A673 (cell line): ENCODE measurements at regions not wholly inside any gene's neighbourhood (a gene's known extent, or its start where the extent isn't known, plus 50 kb on each side); places are given as distances from the start of the nearest gene placed in this dataset.

ENCODE experiments used
- BruUV-seq: library from RNA; stranded (reverse); fragments of 400-500 nt; replicated peaks from 2 replicates; lab custom pipeline; 2021; lab: Mats Ljungman, UMichigan
- CTCF ChIA-PET: fragments of 300-600 bp; sonication (Branson Sonifier 250); formaldehyde crosslinking; loops from one replicate; lab custom pipeline; 2022; ENCODE audit warnings: antibody characterized with exemption; lab: Charles Lee
- POLR2A ChIA-PET: fragments of 300-600 bp; sonication (Branson Sonifier 250); formaldehyde crosslinking; loops from one replicate; lab custom pipeline; 2022; ENCODE audit warnings: antibody characterized with exemption; ENCODE audit not compliant: low non-redundant PET; lab: Charles Lee
- DNase-seq: peaks from one replicate; pipeline ENCODE4 v3.0.0-alpha.2; 2015; ENCODE audit warnings: low spot score
- H3K27ac ChIP-seq: fragments of 200-600 bp; sonication (generic); 2 replicates; pipeline ENCODE4 v1.5.1; 2016; ENCODE audit warnings: mixed run types, low read depth, mild to moderate bottlenecking, mixed read lengths, antibody characterized with exemption, low read length; ENCODE audit not compliant: poor library complexity, severe bottlenecking
- H3K27me3 ChIP-seq: fragments of 200-600 bp; sonication (generic); replicated peaks from 2 replicates; pipeline ENCODE4 v1.6.1; 2017; ENCODE audit warnings: mixed run types, low read depth, mild to moderate bottlenecking, mixed read lengths, antibody characterized with exemption, low read length; ENCODE audit not compliant: insufficient read depth, poor library complexity
- H3K36me3 ChIP-seq: fragments of 200-600 bp; sonication (generic); 2 replicates; pipeline ENCODE4 v1.6.1; 2016; ENCODE audit warnings: mixed run types, mild to moderate bottlenecking, mixed read lengths, antibody characterized with exemption, low read length; ENCODE audit not compliant: insufficient read depth, poor library complexity, severe bottlenecking
- H3K4me1 ChIP-seq: fragments of 200-600 bp; sonication (generic); 2 replicates; pipeline ENCODE4 v1.6.1; 2017; ENCODE audit warnings: mixed run types, mild to moderate bottlenecking, mixed read lengths, antibody characterized with exemption, low read length; ENCODE audit not compliant: insufficient read depth, poor library complexity, severe bottlenecking
- H3K4me3 ChIP-seq: fragments of 200-600 bp; sonication (generic); 2 replicates; pipeline ENCODE4 v1.5.1; 2016; ENCODE audit warnings: low read depth, mixed run types, mild to moderate bottlenecking, mixed read lengths, low read length; ENCODE audit not compliant: poor library complexity, severe bottlenecking
- H3K9me3 ChIP-seq: fragments of 200-600 bp; sonication (generic); 2 replicates; pipeline ENCODE4 v1.6.1; 2016; ENCODE audit warnings: mixed run types, low read depth, mild to moderate bottlenecking, mixed read lengths, antibody characterized with exemption, low read length; ENCODE audit not compliant: poor library complexity, severe bottlenecking
- CTCF ChIP-seq: fragments of 300-800, 200-600 bp; sonication (generic); conservative IDR thresholded peaks from 2 replicates; pipeline ENCODE4 v1.5.1; 2017; ENCODE audit warnings: low read depth, mild to moderate bottlenecking, antibody characterized with exemption, low read length, moderate library complexity, mixed read lengths
- EZH2 ChIP-seq: fragments of 200-600 bp; sonication (generic); IDR thresholded peaks from 2 replicates; pipeline ENCODE4 v1.6.1; 2017; ENCODE audit warnings: borderline replicate concordance, low read depth, mild to moderate bottlenecking, mixed read lengths, antibody characterized with exemption, low read length; ENCODE audit not compliant: poor library complexity, severe bottlenecking
- intact Hi-C: fragments of 100-400 bp; cut with micrococcal nuclease; formaldehyde crosslinking; loops from one replicate; pipeline ENCODE4 v1.10.0; 2022; ENCODE audit not compliant: unreplicated experiment

- peaks cover 4% of the 10 kb centered on the region for H3K27me3 ChIP-seq
- no peaks in the 10 kb centered on the region for H3K36me3 ChIP-seq
- no peak for DNase-seq
- H3K27ac ChIP-seq = no peak overlapping the region
- H3K4me1 ChIP-seq = no peaks in the 10 kb centered on the region
- ChIA-PET CTCF (no interaction called here), POLR2A (no interaction called here)
- intact Hi-C loops = no loop called here
- BruUV-seq = no TSS peak
- H3K9me3 ChIP-seq = no peaks in the 10 kb centered on the region
- no peak overlapping the region for H3K4me3 ChIP-seq
- TF ChIP-seq CTCF (no peak), EZH2 (no peak)
Measured at GRCh38 chr2:21821672-21822227, 698.0 kb downstream of the TDRD15 start.

DNA sequence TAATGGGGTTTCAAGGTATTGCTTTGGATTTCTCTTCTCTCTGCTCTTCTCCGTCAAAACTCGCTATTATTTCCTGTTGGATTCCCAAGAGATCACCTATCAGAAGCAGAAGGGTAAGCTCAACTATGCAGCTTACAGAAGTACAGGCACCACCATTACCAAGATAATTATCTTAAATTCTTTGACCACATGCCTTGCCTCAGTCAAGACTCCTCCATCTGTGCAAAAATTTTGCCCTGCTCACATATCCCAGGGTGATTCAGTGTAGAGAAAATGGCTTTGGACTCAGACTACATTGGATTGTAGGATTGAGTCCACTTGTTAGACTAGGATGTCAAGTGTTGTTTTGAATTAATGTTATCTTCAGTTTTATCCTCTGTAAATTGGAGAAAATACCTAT, 698.7 kb downstream of the TDRD15 start:
- H3K27ac ChIP-seq = no peak overlapping the region
- ChIA-PET CTCF (no interaction called here), POLR2A (no interaction called here)
- no peaks in the 10 kb centered on the region for H3K36me3 ChIP-seq
- peaks cover 4% of the 10 kb centered on the region for H3K27me3 ChIP-seq
- no peaks in the 10 kb centered on the region for H3K9me3 ChIP-seq
- BruUV-seq = no TSS peak
- no peaks in the 10 kb centered on the region for H3K4me1 ChIP-seq
- H3K4me3 ChIP-seq = no peak overlapping the region
- no peak for DNase-seq
- no peak for TF ChIP-seq CTCF
- TF ChIP-seq EZH2 = no peak
- intact Hi-C loops = no loop called here

DNA sequence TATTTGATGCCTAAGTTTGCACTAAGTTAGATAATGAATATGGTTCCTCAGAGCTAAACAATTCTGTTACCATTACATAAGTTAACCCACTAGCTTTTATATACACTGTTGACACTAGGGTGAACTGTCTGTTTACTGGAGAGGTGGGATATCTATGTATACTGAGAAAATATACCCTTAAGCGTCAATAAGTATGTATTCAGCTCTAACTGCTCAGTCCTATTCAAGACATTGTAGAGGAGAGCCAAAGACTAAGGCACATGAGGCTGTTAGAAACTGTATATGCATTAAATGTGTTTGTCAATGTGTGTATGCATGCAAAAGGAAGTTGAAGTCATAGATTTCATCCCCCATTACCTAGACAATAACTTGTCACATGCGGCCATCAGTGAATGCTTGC, 710.0 kb downstream of the TDRD15 start:
- POLR2A ChIA-PET = no interaction called here
- TF ChIP-seq EZH2 = no peak
- TF ChIP-seq CTCF = no peak
- no peak for DNase-seq
- BruUV-seq = no TSS peak
- H3K9me3 ChIP-seq = no peaks in the 10 kb centered on the region
- no peaks in the 10 kb centered on the region for H3K27me3 ChIP-seq
- CTCF ChIA-PET = no interaction called here
- intact Hi-C loops = no loop called here
- no peaks in the 10 kb centered on the region for H3K4me1 ChIP-seq
- no peak overlapping the region for H3K4me3 ChIP-seq
- no peak overlapping the region for H3K27ac ChIP-seq
- no peaks in the 10 kb centered on the region for H3K36me3 ChIP-seq
